ENCODE measurements at regions not wholly inside any gene's neighbourhood (a gene's known extent, or its start where the extent isn't known, plus 50 kb on each side); places are given as distances from the start of the nearest gene placed in this dataset.

GRCh38 chr1:101105877-101106276 is 80.3 kb upstream of the DPH5 start:
- no peak for TF ChIP-seq EZH2phosphoT487 (IDR thresholded peaks at IDR 0.05; ENCODE audit: borderline replicate concordance)
- no peak for TF ChIP-seq CTCF (conservative IDR thresholded peaks at IDR 0.05; ENCODE audit: low read length)
- H3K36me3 ChIP-seq (ENCODE audit: insufficient read depth, low read length) = no peaks in the 10 kb centered on the region
- no peak overlapping the region for H2AFZ ChIP-seq (ENCODE audit: low read length)
- no peaks in the 10 kb centered on the region for H3K9me2 ChIP-seq (replicated peaks; ENCODE audit: low read depth, low read length)
- H3K27me3 ChIP-seq (ENCODE audit: insufficient read depth, low read length, poor library complexity, severe bottlenecking) = no peaks in the 10 kb centered on the region
- H3K9me3 ChIP-seq (ENCODE audit: insufficient read depth, low read depth, low read length) = no peaks in the 10 kb centered on the region
- no peak overlapping the region for H3K9ac ChIP-seq (ENCODE audit: low read depth, low read length, poor library complexity, severe bottlenecking)
- no peaks in the 10 kb centered on the region for H3K79me2 ChIP-seq (ENCODE audit: insufficient read depth, low read length)
- H4K20me1 ChIP-seq (ENCODE audit: insufficient read depth, low read length, poor library complexity, severe bottlenecking) = no peaks in the 10 kb centered on the region
- H3F3A ChIP-seq (ENCODE audit: low read depth) = peaks cover 6% of the 10 kb centered on the region; the same call in 1 of the 2 replicates
- no peak overlapping the region for H3K4me2 ChIP-seq (ENCODE audit: low read depth, low read length, poor library complexity, severe bottlenecking)
- H3K4me3 ChIP-seq (ENCODE audit: low read length, poor library complexity, severe bottlenecking) = no peak overlapping the region
- H3K4me1 ChIP-seq (ENCODE audit: insufficient read depth, low read length, poor library complexity, severe bottlenecking) = peaks cover 27% of the 10 kb centered on the region

GRCh38 chr1:101102426-101103156 is 77.0 kb upstream of the DPH5 start:
- Histone ChIP-seq H3K36me3 (ENCODE audit: insufficient read depth, low read length) (no peaks in the 10 kb centered on the region), H3K27me3 (ENCODE audit: insufficient read depth, low read length, poor library complexity, severe bottlenecking) (no peaks in the 10 kb centered on the region), H2AFZ (ENCODE audit: low read length) (no peak overlapping the region), H3K9me3 (ENCODE audit: insufficient read depth, low read depth, low read length) (no peaks in the 10 kb centered on the region), H3K9me2 (replicated peaks; ENCODE audit: low read depth, low read length) (no peaks in the 10 kb centered on the region), H3K4me3 (ENCODE audit: low read length, poor library complexity, severe bottlenecking) (no peak overlapping the region), H3K4me1 (ENCODE audit: insufficient read depth, low read length, poor library complexity, severe bottlenecking) (peaks cover 11% of the 10 kb centered on the region), H4K20me1 (ENCODE audit: insufficient read depth, low read length, poor library complexity, severe bottlenecking) (no peaks in the 10 kb centered on the region), H3F3A (ENCODE audit: low read depth) (no peaks in the 10 kb centered on the region), H3K4me2 (ENCODE audit: low read depth, low read length, poor library complexity, severe bottlenecking) (no peak overlapping the region), H3K9ac (ENCODE audit: low read depth, low read length, poor library complexity, severe bottlenecking) (no peak overlapping the region), H3K79me2 (ENCODE audit: insufficient read depth, low read length) (no peaks in the 10 kb centered on the region)
- TF ChIP-seq EZH2phosphoT487 (IDR thresholded peaks at IDR 0.05; ENCODE audit: borderline replicate concordance) (no peak), CTCF (conservative IDR thresholded peaks at IDR 0.05; ENCODE audit: low read length) (no peak)

GRCh38 chr1:101101360-101101759 is 75.8 kb upstream of the DPH5 start:
- no peaks in the 10 kb centered on the region for H3K9me2 ChIP-seq (replicated peaks; ENCODE audit: low read depth, low read length)
- no peak overlapping the region for H3K9ac ChIP-seq (ENCODE audit: low read depth, low read length, poor library complexity, severe bottlenecking)
- H3K9me3 ChIP-seq (ENCODE audit: insufficient read depth, low read depth, low read length) = no peaks in the 10 kb centered on the region
- H3F3A ChIP-seq (ENCODE audit: low read depth) = no peaks in the 10 kb centered on the region
- no peaks in the 10 kb centered on the region for H3K36me3 ChIP-seq (ENCODE audit: insufficient read depth, low read length)
- no peak overlapping the region for H3K4me3 ChIP-seq (ENCODE audit: low read length, poor library complexity, severe bottlenecking)
- no peak overlapping the region for H3K4me2 ChIP-seq (ENCODE audit: low read depth, low read length, poor library complexity, severe bottlenecking)
- no peak overlapping the region for H2AFZ ChIP-seq (ENCODE audit: low read length)
- peaks cover 4% of the 10 kb centered on the region for H3K4me1 ChIP-seq (ENCODE audit: insufficient read depth, low read length, poor library complexity, severe bottlenecking)
- H3K79me2 ChIP-seq (ENCODE audit: insufficient read depth, low read length) = no peaks in the 10 kb centered on the region
- no peaks in the 10 kb centered on the region for H4K20me1 ChIP-seq (ENCODE audit: insufficient read depth, low read length, poor library complexity, severe bottlenecking)
- TF ChIP-seq EZH2phosphoT487 (IDR thresholded peaks at IDR 0.05; ENCODE audit: borderline replicate concordance) (no peak), CTCF (conservative IDR thresholded peaks at IDR 0.05; ENCODE audit: low read length) (no peak)
- no peaks in the 10 kb centered on the region for H3K27me3 ChIP-seq (ENCODE audit: insufficient read depth, low read length, poor library complexity, severe bottlenecking)
